HG02642 (cell line): ENCODE measurements at regions not wholly inside any gene's neighbourhood (a gene's known extent, or its start where the extent isn't known, plus 50 kb on each side); places are given as distances from the start of the nearest gene placed in this dataset.
"Not testable (repeated sequence)": the region's sequence is repeated elsewhere in the genome, so short reads cannot be mapped to it uniquely, and the experiment has no call there.

Source experiments
- ATAC-seq: cut with Tn5 transposase; IDR thresholded peaks from one replicate; pipeline ENCODE4 v1.9.1; 2021; ENCODE audit warnings: mild to moderate bottlenecking; ENCODE audit not compliant: unreplicated experiment, poor library complexity

DNA sequence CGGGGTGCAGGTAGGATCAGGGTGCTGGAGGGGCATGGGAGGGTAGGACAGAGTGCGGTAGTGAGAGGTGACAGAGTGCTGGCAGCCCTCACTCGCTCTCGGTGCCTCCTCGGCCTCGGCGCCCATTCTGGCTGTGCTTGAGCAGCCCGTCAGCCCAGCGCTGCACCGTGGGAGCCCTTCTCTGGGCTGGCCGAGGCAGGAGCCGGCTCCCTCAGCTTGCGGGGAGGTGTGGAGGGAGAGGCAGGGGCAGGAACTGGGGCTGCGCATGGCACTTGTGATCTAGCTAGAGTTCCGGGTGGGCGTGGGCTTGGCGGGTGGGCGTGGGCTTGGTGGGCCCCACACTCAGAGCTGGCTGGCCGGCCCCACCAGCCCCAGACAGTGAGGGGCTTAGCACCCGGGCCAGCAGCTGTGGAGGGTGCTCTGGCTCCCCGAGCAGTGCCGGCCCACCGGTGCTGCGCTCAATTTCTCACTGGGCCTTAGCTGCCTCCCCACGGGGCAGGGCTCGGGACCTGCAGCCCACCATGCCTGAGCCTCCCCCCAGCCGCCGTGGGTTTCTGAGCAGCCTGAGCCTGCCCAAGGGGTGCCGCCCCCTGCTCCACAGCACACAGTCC, 112.8 kb upstream of the DUSP22 start:
- no peak for ATAC-seq

DNA sequence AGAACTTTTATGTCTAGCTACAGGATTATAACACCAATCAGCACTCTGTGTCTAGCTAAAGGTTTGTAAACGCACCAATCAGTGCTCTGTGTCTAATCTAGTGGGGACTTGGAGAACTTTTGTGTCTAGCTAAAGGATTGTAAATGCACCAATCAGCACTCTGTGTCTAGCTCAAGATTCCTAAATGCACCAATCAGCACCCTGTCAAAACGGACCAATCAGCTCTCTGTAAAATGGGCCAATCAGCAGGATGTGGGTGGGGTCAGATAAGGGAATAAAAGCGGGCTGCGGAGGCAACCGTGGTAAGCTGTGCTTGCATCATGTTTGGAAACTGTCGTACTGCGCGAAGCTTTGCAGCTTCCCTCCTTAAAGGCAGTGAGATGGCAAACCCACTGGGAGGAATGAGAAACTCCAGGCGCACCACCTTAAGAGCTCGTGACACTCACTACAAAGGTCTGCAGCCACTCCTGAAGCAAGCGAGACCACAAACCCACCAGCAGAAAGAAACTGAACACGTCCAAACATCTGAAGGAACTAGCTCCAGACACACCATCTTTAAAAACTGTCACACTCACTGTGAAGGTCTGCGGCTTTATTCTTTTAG, 112.1 kb upstream of the DUSP22 start:
- not testable (repeated sequence) for ATAC-seq

DNA sequence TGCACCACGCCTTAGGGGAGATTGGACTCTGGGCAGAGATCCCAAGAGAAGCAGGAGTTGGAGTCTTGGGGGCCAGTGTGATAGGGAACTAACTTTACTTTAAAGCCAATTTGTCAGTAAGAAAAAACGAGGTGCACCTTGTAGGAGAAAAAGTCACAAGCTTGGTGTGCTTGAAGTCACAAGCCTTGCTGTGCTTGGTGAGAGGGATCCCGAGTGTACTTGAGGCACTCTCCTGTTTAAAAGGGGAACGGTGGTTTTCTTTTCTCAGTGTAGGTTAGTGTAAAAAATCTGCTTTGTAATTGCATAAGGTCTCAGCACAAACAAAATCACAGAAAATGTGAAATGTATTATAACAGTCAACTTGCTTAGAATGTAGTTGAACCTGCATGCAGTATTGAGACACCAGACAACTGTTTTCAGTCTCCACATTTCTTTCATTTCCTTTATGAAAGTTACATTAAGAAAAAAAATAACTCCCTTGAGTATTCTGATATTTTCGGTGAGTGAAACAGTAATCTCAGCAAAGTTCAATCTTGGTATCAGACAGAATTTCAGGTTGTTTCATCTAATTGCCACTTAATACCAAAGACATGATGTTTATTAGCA, 111.1 kb upstream of the DUSP22 start:
- ATAC-seq, result no peak

DNA sequence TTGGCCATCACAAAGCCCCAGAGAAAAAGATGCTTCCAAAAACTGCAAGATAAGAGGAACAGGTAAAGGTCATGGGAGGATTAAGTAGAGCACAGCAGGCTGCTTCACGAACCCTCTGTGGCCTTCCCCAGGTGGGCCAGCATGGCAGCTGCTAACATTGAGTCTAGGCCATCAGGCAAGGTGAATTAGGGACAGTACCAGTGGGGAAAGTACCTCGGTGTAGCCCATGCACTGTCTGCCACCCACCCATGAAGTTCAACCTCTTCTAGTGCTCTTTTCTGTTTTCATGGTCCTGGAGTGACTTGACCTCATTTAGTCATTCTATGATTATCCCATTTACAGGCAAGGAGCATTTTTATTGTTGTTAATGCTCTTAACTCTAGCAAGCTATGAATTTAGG, 108.6 kb upstream of the DUSP22 start:
- no peak for ATAC-seq

DNA sequence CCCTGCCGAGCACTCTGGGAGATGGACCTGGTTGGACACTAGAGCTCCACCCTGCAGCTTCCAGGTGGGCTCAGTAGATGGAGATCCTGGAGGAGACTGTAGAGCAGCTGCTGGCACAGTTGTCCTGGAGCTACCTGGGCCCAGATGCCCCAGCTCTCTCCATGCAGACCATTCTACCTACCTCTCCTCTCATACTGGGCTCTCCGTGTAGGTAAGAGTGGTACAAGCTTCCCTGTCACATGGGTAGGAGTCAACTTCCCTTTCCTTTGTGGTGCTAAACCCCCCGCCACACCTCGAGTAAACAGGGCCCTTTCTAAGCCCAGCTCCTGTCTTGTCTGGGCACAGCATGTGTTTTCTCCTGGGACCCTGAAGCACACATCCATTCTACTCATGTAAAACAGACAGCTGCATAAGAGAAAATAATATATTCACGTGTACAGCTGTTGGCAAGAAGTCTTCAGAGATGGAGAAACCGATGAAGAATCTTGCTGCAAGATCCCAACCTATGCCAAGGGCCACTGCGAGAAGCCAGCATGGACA, 108.1 kb upstream of the DUSP22 start:
- ATAC-seq, result no peak

DNA sequence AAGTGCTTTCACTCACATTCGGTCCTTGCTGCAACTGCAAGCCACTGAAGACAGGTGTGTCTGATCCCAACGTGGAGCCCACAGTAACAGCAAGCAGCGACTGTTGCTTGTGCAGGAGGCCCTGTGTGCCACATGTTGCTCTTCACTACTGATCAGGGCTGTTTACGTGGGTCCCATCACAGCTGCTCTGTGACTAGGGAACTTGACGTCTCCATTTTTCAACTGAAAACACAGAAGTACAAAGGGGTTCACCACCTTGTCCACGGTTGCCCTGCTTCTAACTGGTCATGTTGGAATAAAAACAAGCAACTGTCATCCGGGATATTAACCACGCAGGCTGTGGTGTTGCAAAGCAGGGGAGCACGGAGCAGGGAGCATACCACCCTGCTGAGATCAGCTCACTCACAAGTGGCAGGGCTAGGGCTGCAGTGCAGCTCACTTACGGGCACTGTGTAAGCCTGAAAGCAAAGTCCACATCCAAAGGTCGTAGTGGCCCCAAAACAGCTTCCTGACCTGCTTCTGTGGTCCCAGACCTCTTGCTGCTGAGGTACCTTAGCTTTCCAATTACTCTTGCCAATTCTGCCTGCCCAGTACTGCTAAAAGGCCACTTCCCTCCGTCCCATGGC, 105.8 kb upstream of the DUSP22 start:
- no peak for ATAC-seq

DNA sequence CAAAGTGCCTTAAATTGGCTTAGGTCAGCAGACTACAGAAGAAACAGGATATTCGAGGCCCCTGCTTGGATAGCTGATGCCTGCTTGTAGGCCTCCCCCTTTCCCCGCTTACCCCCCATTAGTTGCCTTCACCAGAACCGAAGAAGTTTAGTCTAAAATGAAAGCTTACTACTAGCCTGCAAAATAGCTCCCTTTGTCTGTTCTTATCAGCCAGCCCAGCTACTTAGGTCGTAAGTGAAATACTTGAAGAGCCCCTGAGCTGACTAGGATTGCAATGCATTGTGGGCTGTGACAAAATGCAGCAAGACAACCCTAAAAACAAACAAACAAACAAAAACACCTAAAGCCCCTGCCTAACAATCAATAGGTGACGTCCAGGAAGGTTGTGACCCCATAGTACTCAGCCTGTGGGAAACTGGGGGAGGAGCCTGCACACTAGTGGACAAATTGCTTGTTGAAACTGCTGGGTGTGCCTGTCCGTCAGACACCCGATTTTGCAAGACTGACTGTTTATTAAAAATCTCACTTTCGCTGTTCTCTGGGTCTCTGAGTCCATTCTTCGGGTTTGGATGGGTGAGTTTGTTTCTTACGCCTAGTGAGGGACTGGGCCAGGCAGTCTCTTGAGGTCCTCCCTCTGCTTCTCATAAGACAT, 105.0 kb upstream of the DUSP22 start:
- no peak for ATAC-seq

DNA sequence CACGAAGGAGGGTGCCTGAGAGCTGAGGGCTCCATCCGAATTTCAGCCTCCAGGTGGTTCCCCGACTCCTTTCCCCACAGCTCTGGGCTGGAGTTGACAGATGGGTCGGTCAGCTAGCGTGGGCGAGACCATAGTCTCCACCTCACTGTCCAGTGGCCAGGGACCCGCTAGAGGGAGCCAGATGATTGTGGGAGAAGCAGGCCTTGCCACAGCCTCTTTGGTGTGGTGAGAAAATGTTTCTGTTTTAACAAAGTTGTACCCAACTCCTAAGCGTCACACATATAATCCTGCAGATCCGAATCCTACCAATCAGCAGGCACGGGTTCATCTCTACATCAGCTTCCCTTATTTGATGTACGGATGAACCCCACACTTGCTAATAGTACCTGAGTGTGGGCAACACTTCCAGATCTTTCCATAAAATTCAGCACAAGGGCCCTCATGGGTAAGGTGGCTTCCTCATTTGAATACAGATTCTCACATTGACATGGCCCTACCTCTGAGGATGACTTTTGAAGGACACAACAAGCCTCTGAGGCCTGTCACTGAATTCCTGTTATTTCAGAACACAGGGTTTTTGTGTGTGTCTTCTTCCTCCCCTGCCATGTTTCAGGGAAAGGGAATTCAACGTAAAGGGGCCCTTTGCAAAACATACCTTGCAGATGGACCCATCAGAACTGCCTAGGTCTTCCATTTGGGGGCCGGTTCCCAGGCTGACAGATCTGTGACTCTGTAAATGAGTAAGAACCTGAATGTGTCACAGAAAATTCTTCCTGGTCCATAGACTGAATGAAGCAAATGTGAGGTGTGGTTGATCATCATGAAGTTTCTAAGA, 103.2 kb upstream of the DUSP22 start:
- ATAC-seq, result peak; percentile 68

DNA sequence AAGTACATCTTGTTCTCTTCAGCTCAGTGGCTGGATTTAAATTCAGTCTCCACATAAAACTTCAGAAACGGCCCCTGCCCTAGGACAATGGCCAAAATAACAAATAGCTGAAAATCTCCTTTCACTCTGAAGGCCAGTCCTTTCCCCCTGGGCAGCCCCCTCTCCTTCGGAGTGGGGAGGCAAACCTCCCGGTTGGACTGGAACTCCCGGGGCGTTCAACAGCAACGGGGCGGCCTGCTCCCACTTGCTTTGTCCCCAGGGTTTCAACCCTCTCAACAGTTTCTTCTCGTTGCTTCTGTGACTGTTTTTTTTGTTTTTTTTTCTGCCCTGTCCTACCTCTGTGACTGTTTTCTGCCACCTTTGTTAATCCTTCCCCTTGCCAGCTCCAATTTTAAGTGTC, 102.6 kb upstream of the DUSP22 start:
- ATAC-seq, result peak; percentile 5

DNA sequence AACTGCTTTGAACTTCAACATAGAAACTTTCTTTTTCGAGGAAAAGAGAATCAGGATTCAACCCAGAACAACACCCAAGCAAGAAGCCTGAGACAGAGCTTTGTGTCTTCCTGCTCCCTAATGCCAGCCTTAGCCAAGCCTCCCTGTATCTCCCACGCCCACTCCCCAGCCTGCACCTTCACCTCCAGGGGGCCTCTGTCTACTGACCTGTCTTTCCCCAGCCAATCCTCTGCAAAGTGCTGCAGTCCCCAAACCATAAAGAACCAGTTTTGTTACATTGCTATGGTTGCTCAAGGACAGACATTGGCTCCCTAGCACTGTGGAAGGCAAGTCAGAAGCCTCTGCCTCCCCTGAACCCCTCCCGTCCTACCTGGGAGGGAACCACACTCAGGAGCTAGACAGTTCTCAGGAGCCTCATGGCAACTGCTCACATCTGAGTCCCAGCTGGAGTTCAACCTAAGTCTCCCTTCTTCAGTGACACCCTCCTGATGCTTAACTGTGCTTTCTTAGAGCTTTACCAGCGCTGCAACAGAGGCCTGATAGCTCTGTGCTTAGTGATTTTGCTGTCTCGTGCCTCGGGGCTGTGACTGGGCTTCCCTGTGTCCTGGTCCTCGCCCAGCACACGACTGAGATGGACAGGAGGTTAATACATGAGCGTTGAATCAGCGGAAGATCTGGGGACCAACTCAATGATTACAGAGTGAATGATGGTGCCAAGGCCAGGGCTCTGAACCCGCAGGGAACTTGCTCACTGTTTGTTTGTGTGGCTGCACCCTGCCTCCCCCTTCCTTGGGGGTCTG, 101.5 kb upstream of the DUSP22 start:
- ATAC-seq, result no peak

DNA sequence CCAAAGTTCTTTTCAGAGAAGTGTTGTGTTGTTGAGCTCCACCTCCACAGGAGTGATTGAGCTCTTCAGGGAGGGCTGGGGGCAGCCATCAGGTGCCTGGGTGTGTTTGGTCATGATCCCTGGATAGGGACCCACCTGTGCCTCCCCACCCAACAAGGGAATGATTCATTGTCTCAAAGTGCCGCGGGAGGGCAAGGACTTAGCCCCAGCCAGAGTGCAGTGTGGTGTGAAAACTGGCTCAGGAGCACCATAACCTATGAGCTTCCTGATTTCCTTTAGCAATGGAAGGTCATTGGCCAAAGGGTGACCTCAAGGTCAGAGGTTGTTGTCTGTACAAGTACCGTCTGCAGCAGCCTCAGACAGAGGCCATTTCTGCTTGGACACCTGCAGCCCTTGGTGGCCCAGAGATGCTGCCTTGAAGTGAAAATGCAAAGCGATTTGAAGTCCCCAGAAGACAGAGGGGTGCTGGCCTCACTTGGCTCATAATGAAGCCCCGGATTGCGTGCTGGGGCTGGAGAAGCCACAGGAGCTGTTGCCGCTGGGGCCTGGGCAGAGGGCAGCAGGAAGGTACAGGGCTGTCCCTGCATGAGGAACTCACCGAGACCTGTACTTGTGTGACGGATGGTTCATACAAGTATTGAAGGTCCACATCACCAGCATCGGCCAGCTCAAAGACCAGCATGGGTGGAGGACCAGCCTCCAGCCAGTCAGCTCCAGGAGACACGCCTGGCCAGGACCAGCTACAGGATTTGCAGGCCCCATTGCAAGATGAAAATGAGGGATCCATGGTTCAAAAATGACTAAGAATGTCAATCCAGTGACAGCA, 100.6 kb upstream of the DUSP22 start:
- ATAC-seq, result no peak

DNA sequence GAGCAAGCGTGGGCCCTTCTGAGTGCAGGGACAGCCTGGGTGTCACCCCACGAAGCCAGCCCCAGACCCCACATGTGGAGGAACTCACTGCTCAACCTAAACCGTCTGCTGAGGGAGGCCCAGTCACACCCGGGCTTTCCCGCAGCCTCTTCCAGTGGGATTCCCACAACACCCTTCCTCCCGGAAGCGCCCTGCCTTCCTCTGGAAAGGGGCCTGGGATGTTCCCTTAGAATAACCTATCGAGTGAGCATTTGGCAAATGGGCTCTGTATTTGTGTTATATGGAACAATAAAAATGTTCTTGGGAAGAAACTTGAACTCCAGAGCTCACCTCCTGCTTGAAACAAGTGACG, 100.0 kb upstream of the DUSP22 start:
- no peak for ATAC-seq

DNA sequence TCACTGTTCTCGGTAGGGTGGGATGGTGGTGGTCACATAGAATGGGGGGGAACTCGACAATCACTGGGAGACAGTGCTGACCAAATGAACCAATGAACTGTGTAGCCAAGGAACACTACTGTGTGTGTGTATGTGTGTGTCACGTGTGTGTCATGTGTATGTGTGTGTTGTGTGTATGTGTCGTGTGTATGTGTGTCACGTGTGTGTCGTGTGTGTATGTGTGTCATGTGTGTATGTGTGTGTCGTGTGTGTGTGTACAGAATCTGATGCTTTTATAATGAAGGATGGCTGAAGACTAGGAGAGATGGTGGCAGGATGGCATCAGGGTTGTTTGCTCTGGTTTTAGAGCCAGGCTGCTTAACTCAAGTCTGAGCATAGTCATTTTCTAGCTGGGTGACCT, 99.1 kb upstream of the DUSP22 start:
- ATAC-seq, result no peak

DNA sequence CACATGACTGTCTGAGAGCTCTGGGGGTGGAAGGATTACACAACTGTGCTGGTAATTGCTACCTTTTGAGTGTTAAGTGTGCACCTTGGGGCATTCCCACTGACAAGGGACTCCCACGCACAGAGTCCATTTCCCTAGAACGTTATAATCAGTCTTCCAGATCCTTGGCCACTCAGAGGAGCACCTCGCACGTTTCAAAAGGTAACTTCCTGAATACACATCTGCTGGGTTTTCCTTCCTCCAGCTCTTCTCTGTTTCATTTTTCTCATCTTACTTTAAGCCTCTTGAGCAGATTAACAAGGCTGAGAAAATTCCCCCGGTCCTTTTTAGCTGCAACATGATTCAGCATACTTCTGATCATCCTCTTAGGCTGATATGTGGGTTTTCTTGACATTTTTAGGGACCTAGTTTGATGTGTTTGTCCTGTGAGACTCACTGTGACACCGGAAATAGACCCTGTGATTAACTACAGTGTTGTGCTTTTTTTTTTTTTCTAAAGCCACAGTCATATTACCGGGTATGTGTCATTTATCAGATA, 98.4 kb upstream of the DUSP22 start:
- peak; percentile 42 for ATAC-seq

DNA sequence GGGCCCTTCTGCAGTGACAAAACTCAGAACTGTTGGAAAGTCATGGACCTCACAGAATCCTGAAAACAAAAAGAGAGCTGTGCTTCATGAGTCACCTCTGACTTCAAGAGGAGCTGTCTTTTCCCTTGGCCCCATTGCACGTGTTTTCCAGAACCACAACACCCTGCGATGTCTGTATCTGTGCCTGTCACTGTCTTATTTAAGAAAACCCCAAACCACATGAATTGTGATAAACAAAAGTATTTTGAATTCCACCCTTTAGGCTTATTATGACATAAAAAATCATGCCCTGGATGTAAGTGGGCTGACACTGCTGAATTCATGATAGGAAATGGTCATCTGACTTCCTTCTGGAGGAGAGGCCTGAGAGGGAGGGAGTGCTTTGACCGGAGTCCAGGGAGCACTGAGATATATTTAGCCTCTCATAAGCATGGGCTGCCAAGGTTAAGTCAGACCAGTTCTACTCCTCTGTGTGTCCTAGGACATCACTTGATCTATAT, 96.4 kb upstream of the DUSP22 start:
- no peak for ATAC-seq

DNA sequence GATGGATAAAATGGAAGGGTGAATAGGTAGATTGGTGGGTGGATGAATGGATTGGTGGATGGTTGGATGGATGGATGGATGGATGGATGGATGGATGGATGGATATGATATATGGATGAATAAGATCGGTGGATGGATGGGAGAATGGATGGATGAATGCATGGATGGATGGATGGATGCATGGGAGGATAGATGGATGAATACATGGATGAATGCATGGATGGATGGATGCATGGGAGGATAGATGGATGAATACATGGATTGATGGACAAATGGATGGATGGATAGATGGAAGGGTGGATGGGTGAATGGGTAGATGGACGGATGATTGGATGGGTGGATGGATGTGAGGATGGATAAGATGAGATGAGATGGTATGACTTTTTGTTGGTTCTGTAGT, 95.7 kb upstream of the DUSP22 start:
- no peak for ATAC-seq

DNA sequence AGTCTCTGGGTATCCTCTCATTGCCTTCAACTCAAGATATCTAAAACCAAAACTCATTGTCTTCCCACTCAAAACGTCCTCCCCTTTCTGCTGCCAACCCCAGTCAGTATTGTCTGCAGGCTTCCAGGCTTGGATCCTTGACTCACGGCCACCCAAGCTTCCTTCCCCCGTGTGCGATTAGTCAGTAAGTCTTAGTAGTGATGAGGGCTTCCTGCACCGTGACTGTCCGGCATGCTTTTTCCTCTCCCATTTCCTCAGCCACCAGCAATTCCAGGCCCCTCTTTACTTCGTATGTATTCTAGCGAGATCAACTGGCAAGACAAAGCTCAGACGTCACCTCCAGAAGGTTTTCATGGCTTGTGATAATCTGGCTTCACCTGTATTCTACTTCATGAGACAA, 88.6 kb upstream of the DUSP22 start:
- no peak for ATAC-seq

DNA sequence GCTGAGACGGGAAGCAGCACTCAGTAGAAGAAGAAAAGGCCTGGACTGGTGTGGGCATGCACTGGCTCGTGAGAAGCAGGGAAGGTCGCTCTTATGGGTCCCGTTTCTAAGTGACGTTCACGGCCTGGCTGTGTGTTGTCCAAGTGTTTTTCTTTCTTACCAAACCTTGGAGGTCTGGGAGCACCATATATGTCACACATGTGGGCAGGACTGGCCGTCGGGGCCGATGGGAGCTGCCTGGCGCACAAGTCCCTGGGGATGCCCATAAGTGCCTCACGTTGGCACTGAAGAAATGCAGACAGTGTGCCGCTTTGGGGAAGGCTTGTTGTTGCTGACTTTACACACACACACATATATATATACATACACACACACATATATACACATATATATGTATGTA, 86.0 kb upstream of the DUSP22 start:
- ATAC-seq, result no peak
